H9 (cell line): ENCODE measurements at regions not wholly inside any gene's neighbourhood (a gene's known extent, or its start where the extent isn't known, plus 50 kb on each side); places are given as distances from the start of the nearest gene placed in this dataset.

Experiments
- DNase-seq: peaks from one replicate; pipeline ENCODE4 v3.0.0-alpha.2; 2017
- H2AFZ ChIP-seq: one replicate; pipeline ENCODE4 v1.6.1; 2013; ENCODE audit warnings: mild to moderate bottlenecking, low read length, control low read depth, moderate library complexity
- H2AK5ac ChIP-seq: 2 replicates; pipeline ENCODE4 v1.6.1; 2013; ENCODE audit warnings: low read length, control low read depth, mixed read lengths; ENCODE audit not compliant: insufficient read length
- H2BK120ac ChIP-seq: one replicate; pipeline ENCODE4 v1.6.1; 2013; ENCODE audit warnings: low read depth, mild to moderate bottlenecking, low read length, control low read depth, inconsistent platforms; ENCODE audit not compliant: poor library complexity, severe bottlenecking
- H2BK12ac ChIP-seq: 2 replicates; pipeline ENCODE4 v1.6.1; 2013; ENCODE audit warnings: low read length, control low read depth, mixed read lengths, low read depth; ENCODE audit not compliant: insufficient read length
- H2BK15ac ChIP-seq: 2 replicates; pipeline ENCODE4 v1.6.1; 2013; ENCODE audit warnings: low read depth, low read length, control low read depth
- H2BK20ac ChIP-seq: one replicate; pipeline ENCODE4 v1.6.1; 2013; ENCODE audit warnings: low read depth, mild to moderate bottlenecking, low read length, control low read depth, inconsistent platforms; ENCODE audit not compliant: poor library complexity, severe bottlenecking
- H2BK5ac ChIP-seq: 2 replicates; pipeline ENCODE4 v1.6.1; 2013; ENCODE audit warnings: low read length, control low read depth, mixed read lengths; ENCODE audit not compliant: insufficient read length
- H3K14ac ChIP-seq: 2 replicates; pipeline ENCODE4 v1.6.1; 2013; ENCODE audit warnings: low read length, control low read depth; ENCODE audit not compliant: insufficient read depth
- H3K18ac ChIP-seq: 2 replicates; pipeline ENCODE4 v1.6.1; 2013; ENCODE audit warnings: low read depth, mild to moderate bottlenecking, mixed read lengths, low read length, control low read depth; ENCODE audit not compliant: insufficient read length
- H3K23ac ChIP-seq: 2 replicates; pipeline ENCODE4 v1.6.1; 2013; ENCODE audit warnings: low read length, control low read depth, mixed read lengths, low read depth; ENCODE audit not compliant: insufficient read length
- H3K23me2 ChIP-seq: 2 replicates; pipeline ENCODE4 v1.6.1; 2013; ENCODE audit warnings: low read depth, mild to moderate bottlenecking, mixed read lengths, low read length, control low read depth; ENCODE audit not compliant: insufficient read length, poor library complexity, severe bottlenecking
- H3K27ac ChIP-seq: 2 replicates; pipeline ENCODE4 v1.5.1; 2013; ENCODE audit warnings: low read length, control low read depth, mixed read lengths, low read depth; ENCODE audit not compliant: insufficient read length
- H3K27me3 ChIP-seq: 2 replicates; pipeline ENCODE4 v1.6.1; 2013; ENCODE audit warnings: low read length, control low read depth, inconsistent platforms; ENCODE audit not compliant: insufficient read depth
- H3K4ac ChIP-seq: 2 replicates; pipeline ENCODE4 v1.6.1; 2013; ENCODE audit warnings: low read depth, mild to moderate bottlenecking, control low read depth, inconsistent platforms, low read length, moderate library complexity
- H3K4me1 ChIP-seq: 2 replicates; pipeline ENCODE4 v1.6.1; 2013; ENCODE audit warnings: low read length, control low read depth, inconsistent platforms; ENCODE audit not compliant: insufficient read depth
- H3K4me2 ChIP-seq: 2 replicates; pipeline ENCODE4 v1.6.1; 2013; ENCODE audit warnings: low read length, control low read depth, mixed read lengths; ENCODE audit not compliant: insufficient read length, insufficient read depth
- H3K56ac ChIP-seq: 2 replicates; pipeline ENCODE4 v1.6.1; 2013; ENCODE audit warnings: low read depth, mild to moderate bottlenecking, mixed read lengths, low read length, control low read depth; ENCODE audit not compliant: insufficient read length
- H3K79me1 ChIP-seq: 2 replicates; pipeline ENCODE4 v1.6.1; 2013; ENCODE audit warnings: low read depth, mild to moderate bottlenecking, moderate library complexity, low read length, control low read depth, inconsistent platforms; ENCODE audit not compliant: insufficient read depth, poor library complexity, severe bottlenecking
- H3K79me2 ChIP-seq: 2 replicates; pipeline ENCODE4 v1.6.1; 2013; ENCODE audit warnings: low read length, control low read depth, inconsistent platforms; ENCODE audit not compliant: insufficient read depth
- H3K9ac ChIP-seq: 2 replicates; pipeline ENCODE4 v1.6.1; 2013; ENCODE audit warnings: low read length, control low read depth, mixed read lengths; ENCODE audit not compliant: insufficient read length; ENCODE audit errors: extremely low read depth
- H3K9me3 ChIP-seq: one replicate; pipeline ENCODE4 v1.6.1; 2013; ENCODE audit warnings: low read depth, low read length, inconsistent platforms; ENCODE audit not compliant: control insufficient read depth
- H3T11ph ChIP-seq: one replicate; pipeline ENCODE4 v1.6.1; 2013; ENCODE audit warnings: mild to moderate bottlenecking, low read length, control low read depth, inconsistent platforms
- H4K20me1 ChIP-seq: one replicate; pipeline ENCODE4 v1.6.1; 2013; ENCODE audit not compliant: control insufficient read depth, insufficient read length, insufficient read depth
- H4K5ac ChIP-seq: 2 replicates; pipeline ENCODE4 v1.6.1; 2013; ENCODE audit warnings: low read depth, mild to moderate bottlenecking, mixed read lengths, low read length, control low read depth; ENCODE audit not compliant: insufficient read length
- H4K8ac ChIP-seq: replicated peaks from 2 replicates; pipeline ENCODE4 v1.6.1; 2013; ENCODE audit warnings: low read length, control low read depth, mixed read lengths, low read depth; ENCODE audit not compliant: insufficient read length
- H4K91ac ChIP-seq: 2 replicates; pipeline ENCODE4 v1.6.1; 2013; ENCODE audit warnings: low read depth, mild to moderate bottlenecking, moderate library complexity, mixed read lengths, low read length, control low read depth; ENCODE audit not compliant: insufficient read length
- H3K27ac Mint-ChIP-seq, 3 experiments: 2 replicates in 2 of 3; 3 replicates in 1 of 3; pipeline ENCODE4 v1.8.0; 2020 to 2021; ENCODE audit warnings: mixed read lengths in 3 of 3, mild to moderate bottlenecking in 1 of 3, moderate library complexity in 1 of 3
- H3K27me3 Mint-ChIP-seq: 2 replicates; pipeline ENCODE4 v1.8.0; 2021; ENCODE audit warnings: low read depth, mild to moderate bottlenecking, moderate library complexity, mixed read lengths
- H3K36me3 Mint-ChIP-seq, 3 experiments: 2 replicates in 2 of 3; 3 replicates in 1 of 3; pipeline ENCODE4 v1.8.0; 2020 to 2021; ENCODE audit warnings: low read depth in 3 of 3, mixed read lengths in 3 of 3; ENCODE audit not compliant: insufficient read depth in 1 of 3
- H3K4me1 Mint-ChIP-seq, 2 experiments: 2 replicates each; pipeline ENCODE4 v1.8.0; 2020; ENCODE audit warnings: mixed read lengths in 2 of 2
- H3K4me3 Mint-ChIP-seq, 2 experiments: 2 replicates in 1 of 2; 3 replicates in 1 of 2; pipeline ENCODE4 v1.8.0; 2020 to 2021; ENCODE audit warnings: mild to moderate bottlenecking in 2 of 2, mixed read lengths in 2 of 2, moderate library complexity in 1 of 2
- H3K9me3 Mint-ChIP-seq, 2 experiments: 2 replicates in 1 of 2; 3 replicates in 1 of 2; pipeline ENCODE4 v1.8.0; 2020; ENCODE audit warnings: mild to moderate bottlenecking in 2 of 2, mixed read lengths in 2 of 2, moderate library complexity in 1 of 2
- CTCF ChIP-seq: fragments of 200-600 bp; sonication (generic); conservative IDR thresholded peaks from 3 replicates; pipeline ENCODE4 v1.8.0; 2021; ENCODE audit warnings: antibody characterized with exemption, mild to moderate bottlenecking
- WGBS: extraction: QIAGEN DNeasy Blood & Tissue Kit; methylation state at CpG from one replicate; pipeline ENCODE4 v1.1.7; 2013; ENCODE audit warnings: missing lambda C conversion rate, low lambda C conversion rate, mixed read lengths; ENCODE audit not compliant: insufficient read length; ENCODE audit errors: extremely low coverage; 5-methylcytosine and 5-hydroxymethylcytosine counted together

- H3K27me3 ChIP-seq, result no peaks in the 10 kb centered on the region
- no peak overlapping the region for H3K9ac ChIP-seq
- no peak overlapping the region for H4K8ac ChIP-seq
- H3K23ac ChIP-seq, result no peak overlapping the region
- H3K4ac ChIP-seq, result no peak overlapping the region
- H2AFZ ChIP-seq, result no peak overlapping the region
- H3K4me3 Mint-ChIP-seq, result no peak overlapping the region
- DNase-seq, result no peak
- no peak overlapping the region for H4K5ac ChIP-seq
- no peaks in the 10 kb centered on the region for H3K4me1 ChIP-seq
- H2AK5ac ChIP-seq, result no peak overlapping the region
- no peak overlapping the region; the same call in 1 of the 2 replicates for H3K14ac ChIP-seq
- H3K36me3 Mint-ChIP-seq, result no peaks in the 10 kb centered on the region
- no CpG with 5 or more reads among the region's 17 CpGs for WGBS
- no peak overlapping the region for H3K27ac Mint-ChIP-seq
- H3K9me3 ChIP-seq, result no peaks in the 10 kb centered on the region
- H4K20me1 ChIP-seq, result no peaks in the 10 kb centered on the region
- H3K79me2 ChIP-seq, result no peaks in the 10 kb centered on the region
- no peak overlapping the region for H2BK120ac ChIP-seq
- H3K18ac ChIP-seq, result no peak overlapping the region
- TF ChIP-seq CTCF, result no peak
- H3K23me2 ChIP-seq, result no peaks in the 10 kb centered on the region
- peaks cover 0 to 6% of the 10 kb centered on the region in 2 experiments; a peak in 2 of 4 replicates for H3K4me1 Mint-ChIP-seq
- peaks cover 0 to 3% of the 10 kb centered on the region in 2 experiments; a peak in 1 of 5 replicates for H3K9me3 Mint-ChIP-seq
- no peaks in the 10 kb centered on the region for H3K79me1 ChIP-seq
- H2BK15ac ChIP-seq, result no peak overlapping the region
- no peak overlapping the region for H2BK12ac ChIP-seq
- no peak overlapping the region for H3K4me2 ChIP-seq
- H2BK5ac ChIP-seq, result no peak overlapping the region
- peaks cover 12% of the 10 kb centered on the region for H3K27me3 Mint-ChIP-seq
- H2BK20ac ChIP-seq, result no peak overlapping the region
- no peak overlapping the region for H4K91ac ChIP-seq
- no peak overlapping the region for H3K27ac ChIP-seq
- H3T11ph ChIP-seq, result no peak overlapping the region
- H3K56ac ChIP-seq, result no peak overlapping the region
These were observed 117.8 kb upstream of the TWIST2 start for GRCh38 chr2:238730001-238730669.
